Activated naive CD4-positive, alpha-beta T cell treated with anti-CD3 and anti-CD28 coated beads, Interleukin-2, amount 50 U/mL, for 24 hours (primary cell): ENCODE measurements at regions not wholly inside any gene's neighbourhood (a gene's known extent, or its start where the extent isn't known, plus 50 kb on each side); places are given as distances from the start of the nearest gene placed in this dataset.

Experiments
- H3K27ac Mint-ChIP-seq: one replicate; pipeline ENCODE4 v1.8.0; 2021; ENCODE audit warnings: mild to moderate bottlenecking, mixed read lengths
- H3K27me3 Mint-ChIP-seq: one replicate; pipeline ENCODE4 v1.8.0; 2021; ENCODE audit warnings: mixed read lengths
- H3K36me3 Mint-ChIP-seq: one replicate; pipeline ENCODE4 v1.8.0; 2021; ENCODE audit warnings: mixed read lengths
- H3K4me1 Mint-ChIP-seq: one replicate; pipeline ENCODE4 v1.8.0; 2021; ENCODE audit warnings: mixed read lengths
- H3K4me3 Mint-ChIP-seq: one replicate; pipeline ENCODE4 v1.8.0; 2021; ENCODE audit warnings: mild to moderate bottlenecking, mixed read lengths
- H3K9me3 Mint-ChIP-seq: one replicate; pipeline ENCODE4 v1.8.0; 2021; ENCODE audit warnings: mixed read lengths

GRCh38 chr18:40976050-40976449 is 979.0 kb upstream of the PIK3C3 start:
- Mint-ChIP-seq H3K4me3 (no peak overlapping the region), H3K36me3 (no peaks in the 10 kb centered on the region), H3K9me3 (peaks cover 17% of the 10 kb centered on the region), H3K27ac (no peak overlapping the region), H3K27me3 (no peaks in the 10 kb centered on the region), H3K4me1 (no peaks in the 10 kb centered on the region)

DNA sequence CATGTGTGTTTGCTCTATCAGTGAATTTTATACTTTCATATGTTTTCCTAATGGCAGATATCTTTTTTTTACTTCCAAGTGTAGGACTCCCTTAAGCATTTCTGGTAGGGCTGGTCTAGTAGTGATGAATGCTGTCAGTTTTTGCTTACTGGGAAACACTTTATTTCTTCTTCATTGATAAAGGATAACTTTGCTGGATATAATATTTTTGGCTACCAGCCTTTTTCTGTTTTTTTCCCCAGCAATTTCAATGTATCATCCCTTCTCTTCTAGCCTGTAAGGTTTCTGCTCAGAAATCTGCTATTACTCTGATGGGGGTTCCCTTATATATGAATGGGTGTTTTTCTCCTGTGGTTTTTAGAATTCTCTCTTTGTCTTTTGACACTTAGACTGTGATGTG is 980.6 kb upstream of the PIK3C3 start:
- H3K4me1 Mint-ChIP-seq = no peaks in the 10 kb centered on the region
- no peaks in the 10 kb centered on the region for H3K27me3 Mint-ChIP-seq
- no peak overlapping the region for H3K27ac Mint-ChIP-seq

GRCh38 chr18:40962784-40963183 is 992.2 kb upstream of the PIK3C3 start:
- H3K9me3 Mint-ChIP-seq = peaks cover 21% of the 10 kb centered on the region
- H3K4me3 Mint-ChIP-seq = no peak overlapping the region
- H3K4me1 Mint-ChIP-seq = no peaks in the 10 kb centered on the region
- H3K27ac Mint-ChIP-seq = no peak overlapping the region
- no peaks in the 10 kb centered on the region for H3K36me3 Mint-ChIP-seq
- H3K27me3 Mint-ChIP-seq = no peaks in the 10 kb centered on the region

More for the DNA sequence above, 980.6 kb upstream of the PIK3C3 start:
- H3K4me3 Mint-ChIP-seq = no peak overlapping the region
- H3K9me3 Mint-ChIP-seq = peaks cover 17% of the 10 kb centered on the region
- no peaks in the 10 kb centered on the region for H3K36me3 Mint-ChIP-seq

DNA sequence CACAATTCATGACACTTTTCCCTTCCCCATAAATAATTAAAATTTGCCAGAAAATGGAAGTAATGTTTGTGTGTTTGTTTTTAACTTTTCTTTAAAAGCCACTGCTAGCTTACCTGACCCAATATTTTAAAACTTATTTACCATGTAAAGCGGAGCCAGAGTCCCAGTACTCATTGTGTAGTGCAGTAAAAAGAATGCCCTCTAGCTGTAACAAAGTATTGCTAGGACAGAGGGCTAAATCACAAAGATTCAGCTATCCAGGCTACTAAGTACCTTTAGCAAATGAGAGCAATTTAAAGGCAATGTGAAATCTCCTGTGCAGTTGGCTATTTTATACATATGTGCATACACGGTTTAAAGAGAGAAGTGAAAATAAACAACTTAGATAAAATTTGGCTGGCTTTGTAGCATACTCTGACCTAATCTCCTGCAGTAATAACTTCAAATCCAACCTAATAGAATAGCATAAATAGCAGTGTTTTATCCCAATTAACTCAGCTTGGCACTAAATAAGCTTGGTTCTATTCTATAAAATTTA is 997.4 kb upstream of the PIK3C3 start:
- no peak overlapping the region for H3K4me3 Mint-ChIP-seq
- H3K9me3 Mint-ChIP-seq = peaks cover 5% of the 10 kb centered on the region
- H3K4me1 Mint-ChIP-seq = no peaks in the 10 kb centered on the region
- no peaks in the 10 kb centered on the region for H3K27me3 Mint-ChIP-seq
- no peak overlapping the region for H3K27ac Mint-ChIP-seq
- H3K36me3 Mint-ChIP-seq = no peaks in the 10 kb centered on the region

DNA sequence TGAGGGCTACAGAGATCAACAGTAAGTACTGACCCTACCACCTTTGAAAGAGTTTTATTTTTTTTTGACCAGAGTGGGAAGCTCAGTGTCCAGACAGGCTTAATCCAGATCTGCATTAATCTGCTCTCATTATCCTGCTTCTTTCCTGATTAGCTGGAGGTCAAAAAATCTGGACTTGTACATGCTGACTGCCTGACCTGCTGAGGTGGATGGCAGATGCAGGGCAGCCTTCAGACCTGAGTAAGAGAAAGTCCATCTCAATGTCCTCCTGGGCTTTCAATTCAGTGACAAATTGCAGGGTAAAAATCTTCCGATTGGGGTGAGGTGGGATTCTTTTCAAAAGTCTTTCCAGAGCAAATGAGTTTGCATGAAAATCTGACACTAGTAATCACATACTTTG is 998.8 kb upstream of the PIK3C3 start:
- H3K36me3 Mint-ChIP-seq = no peaks in the 10 kb centered on the region
- no peak overlapping the region for H3K4me3 Mint-ChIP-seq
- H3K9me3 Mint-ChIP-seq = peaks cover 7% of the 10 kb centered on the region
- H3K27ac Mint-ChIP-seq = no peak overlapping the region
- H3K4me1 Mint-ChIP-seq = no peaks in the 10 kb centered on the region
- no peaks in the 10 kb centered on the region for H3K27me3 Mint-ChIP-seq

DNA sequence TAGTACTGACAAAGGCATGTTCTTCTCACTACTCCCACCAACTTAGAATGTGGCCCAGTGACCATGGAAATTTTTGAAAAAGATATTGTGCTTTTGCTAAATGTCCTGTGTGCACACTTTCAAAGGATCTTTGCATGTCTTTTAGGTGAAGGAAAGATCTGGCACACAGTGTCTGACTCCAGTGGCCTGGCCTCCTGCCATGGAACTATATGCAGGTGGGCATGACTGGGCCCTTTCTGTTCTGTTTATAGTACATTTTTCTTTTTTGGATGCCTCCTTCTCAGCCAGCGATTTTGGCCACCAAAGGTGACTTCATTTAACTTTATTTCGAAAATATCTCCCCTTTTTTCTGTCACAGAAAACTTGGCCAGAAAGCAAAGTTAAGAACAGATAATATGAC is 999.7 kb upstream of the PIK3C3 start:
- H3K9me3 Mint-ChIP-seq = peaks cover 7% of the 10 kb centered on the region
- H3K4me1 Mint-ChIP-seq = no peaks in the 10 kb centered on the region
- H3K27me3 Mint-ChIP-seq = no peaks in the 10 kb centered on the region
- H3K36me3 Mint-ChIP-seq = no peaks in the 10 kb centered on the region
- no peak overlapping the region for H3K27ac Mint-ChIP-seq
- no peak overlapping the region for H3K4me3 Mint-ChIP-seq

- no peaks in the 10 kb centered on the region for H3K4me1 Mint-ChIP-seq
- no peak overlapping the region for H3K27ac Mint-ChIP-seq
- H3K36me3 Mint-ChIP-seq = peaks cover 1% of the 10 kb centered on the region
- H3K27me3 Mint-ChIP-seq = no peaks in the 10 kb centered on the region
- H3K4me3 Mint-ChIP-seq = no peak overlapping the region
- peaks cover 12% of the 10 kb centered on the region for H3K9me3 Mint-ChIP-seq
These were observed 1005.7 kb upstream of the PIK3C3 start for GRCh38 chr18:40949114-40949950.

GRCh38 chr18:40944576-40944975 is 1010.5 kb upstream of the PIK3C3 start:
- H3K4me1 Mint-ChIP-seq = no peaks in the 10 kb centered on the region
- H3K27ac Mint-ChIP-seq = no peak overlapping the region
- H3K27me3 Mint-ChIP-seq = no peaks in the 10 kb centered on the region
- peaks cover 10% of the 10 kb centered on the region for H3K9me3 Mint-ChIP-seq
- H3K4me3 Mint-ChIP-seq = no peak overlapping the region
- H3K36me3 Mint-ChIP-seq = peaks cover 1% of the 10 kb centered on the region

DNA sequence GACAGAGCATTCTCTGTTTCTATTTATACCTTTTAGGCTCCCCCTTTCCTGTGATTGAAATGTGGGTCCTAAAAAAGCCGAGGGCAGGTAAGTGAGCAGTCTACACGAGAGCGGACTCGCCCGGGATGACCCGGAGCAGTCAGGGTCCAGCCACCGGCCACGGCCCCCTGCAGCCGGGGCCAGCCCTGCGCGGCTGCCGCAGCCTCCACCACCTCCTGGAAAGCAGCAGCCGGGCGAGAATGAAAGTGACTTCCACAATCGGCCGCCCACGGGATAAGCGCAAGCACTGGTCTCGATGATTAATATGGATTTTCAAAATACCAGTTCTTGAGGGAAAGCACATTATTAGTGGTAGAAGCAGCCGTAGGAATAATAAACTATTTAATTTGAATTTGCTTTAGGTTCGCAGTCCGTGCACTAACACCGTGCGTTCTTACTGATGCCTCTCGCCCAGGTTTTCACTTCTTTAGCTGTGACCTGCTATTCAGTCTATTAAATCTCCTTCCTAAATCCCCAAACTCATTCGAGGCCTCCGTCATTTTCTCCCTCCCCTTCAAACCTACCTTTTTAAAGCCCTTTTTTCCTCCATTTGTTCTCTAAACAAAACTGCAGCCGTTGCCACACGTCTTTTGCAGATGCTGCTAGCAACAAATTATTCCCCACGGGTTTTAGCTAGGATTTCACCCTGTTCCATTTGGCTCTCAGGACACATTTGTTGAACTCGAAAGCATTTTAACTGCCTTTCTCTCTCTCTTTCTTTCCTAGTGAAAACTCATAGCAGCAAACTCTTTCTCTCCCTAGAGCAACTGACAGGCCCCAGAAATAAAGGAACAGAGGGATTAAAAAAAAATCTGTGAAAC is 1015.1 kb upstream of the PIK3C3 start:
- no peaks in the 10 kb centered on the region for H3K4me1 Mint-ChIP-seq
- no peak overlapping the region for H3K4me3 Mint-ChIP-seq
- no peak overlapping the region for H3K27ac Mint-ChIP-seq
- H3K36me3 Mint-ChIP-seq = no peaks in the 10 kb centered on the region
- H3K27me3 Mint-ChIP-seq = no peaks in the 10 kb centered on the region
- H3K9me3 Mint-ChIP-seq = peaks cover 9% of the 10 kb centered on the region

- H3K9me3 Mint-ChIP-seq = peaks cover 9% of the 10 kb centered on the region
- no peaks in the 10 kb centered on the region for H3K27me3 Mint-ChIP-seq
- no peaks in the 10 kb centered on the region for H3K4me1 Mint-ChIP-seq
- no peaks in the 10 kb centered on the region for H3K36me3 Mint-ChIP-seq
- no peak overlapping the region for H3K4me3 Mint-ChIP-seq
- no peak overlapping the region for H3K27ac Mint-ChIP-seq
These were observed 1016.4 kb upstream of the PIK3C3 start for GRCh38 chr18:40938615-40939014.

- Mint-ChIP-seq H3K36me3 (no peaks in the 10 kb centered on the region), H3K9me3 (peaks cover 4% of the 10 kb centered on the region), H3K27ac (no peak overlapping the region), H3K4me1 (no peaks in the 10 kb centered on the region), H3K27me3 (no peaks in the 10 kb centered on the region), H3K4me3 (no peak overlapping the region)
These were observed 1017.6 kb upstream of the PIK3C3 start for GRCh38 chr18:40937386-40937785.

DNA sequence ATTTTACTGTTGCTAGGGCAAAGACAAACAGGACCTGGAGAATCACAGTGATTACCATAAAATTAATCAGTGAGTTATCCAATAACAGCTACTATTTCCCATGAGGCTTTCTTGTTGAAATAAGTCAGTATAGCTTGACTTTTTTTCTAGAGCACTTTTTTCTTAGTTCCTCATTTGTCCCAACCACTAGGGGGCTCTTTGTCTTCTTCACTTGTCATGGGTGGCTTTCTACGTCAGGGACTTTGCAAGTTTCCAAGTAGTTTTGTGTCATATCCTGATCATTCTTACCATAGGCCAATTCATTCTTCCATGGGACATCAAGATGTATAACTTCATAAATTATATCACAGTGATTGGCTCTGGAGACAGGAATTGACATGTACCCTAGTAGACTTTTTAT is 1019.6 kb upstream of the PIK3C3 start:
- Mint-ChIP-seq H3K4me1 (no peaks in the 10 kb centered on the region), H3K27ac (no peak overlapping the region), H3K4me3 (no peak overlapping the region), H3K27me3 (no peaks in the 10 kb centered on the region), H3K9me3 (peaks cover 4% of the 10 kb centered on the region), H3K36me3 (no peaks in the 10 kb centered on the region)

DNA sequence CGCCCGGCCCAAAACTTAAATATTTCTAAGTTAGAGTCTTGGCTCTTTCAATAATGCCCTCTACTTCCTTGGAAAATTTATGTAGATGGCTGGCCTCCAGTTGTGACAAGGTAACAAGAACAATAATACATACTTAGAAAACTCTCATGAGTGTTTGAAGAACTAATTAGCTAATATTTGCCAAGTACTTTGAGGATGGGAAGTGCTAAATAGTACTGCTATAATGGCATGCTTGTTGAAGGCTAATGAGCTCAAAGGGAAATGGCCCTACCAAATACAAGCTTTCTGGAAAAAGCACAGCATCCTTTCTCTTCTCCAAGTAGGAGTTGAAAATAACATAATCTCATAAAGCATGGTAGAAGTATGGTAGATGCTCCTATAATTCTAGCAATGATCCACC is 1022.2 kb upstream of the PIK3C3 start:
- no peaks in the 10 kb centered on the region for H3K36me3 Mint-ChIP-seq
- H3K9me3 Mint-ChIP-seq = peaks cover 9% of the 10 kb centered on the region
- H3K27ac Mint-ChIP-seq = no peak overlapping the region
- H3K4me3 Mint-ChIP-seq = no peak overlapping the region
- H3K4me1 Mint-ChIP-seq = no peaks in the 10 kb centered on the region
- no peaks in the 10 kb centered on the region for H3K27me3 Mint-ChIP-seq

DNA sequence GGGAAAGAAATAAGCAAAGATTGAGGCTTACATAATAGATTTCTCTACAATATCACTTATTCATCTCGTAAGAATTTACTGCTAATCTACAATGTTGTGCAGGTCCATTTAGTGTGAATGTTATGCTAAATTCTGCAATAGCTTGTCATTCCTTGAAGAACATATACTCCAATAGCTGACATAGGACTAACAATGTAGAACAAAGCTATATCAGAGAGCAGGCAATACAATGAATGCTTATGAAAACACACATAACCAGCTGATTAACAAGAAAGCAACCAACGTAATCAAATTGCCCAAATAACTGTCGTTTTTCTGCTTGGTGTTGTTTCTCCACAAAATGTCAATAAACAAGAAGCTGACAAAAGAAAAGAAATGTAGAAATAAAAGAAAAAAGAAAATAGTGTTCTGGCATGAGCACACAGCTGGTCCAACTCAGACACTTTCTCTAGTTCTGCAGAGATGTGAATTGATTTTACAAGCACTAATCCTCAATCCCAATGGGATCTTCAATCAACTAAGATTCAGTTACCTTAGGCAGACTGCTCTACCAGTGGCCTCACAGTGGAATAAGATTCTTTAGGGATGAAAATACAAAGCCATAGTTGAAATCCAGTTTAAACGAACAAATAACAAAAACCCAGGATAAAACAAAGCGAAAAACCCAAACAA is 1024.7 kb upstream of the PIK3C3 start:
- H3K27ac Mint-ChIP-seq = no peak overlapping the region
- no peaks in the 10 kb centered on the region for H3K4me1 Mint-ChIP-seq
- H3K4me3 Mint-ChIP-seq = no peak overlapping the region
- peaks cover 5% of the 10 kb centered on the region for H3K9me3 Mint-ChIP-seq
- H3K27me3 Mint-ChIP-seq = no peaks in the 10 kb centered on the region
- no peaks in the 10 kb centered on the region for H3K36me3 Mint-ChIP-seq

DNA sequence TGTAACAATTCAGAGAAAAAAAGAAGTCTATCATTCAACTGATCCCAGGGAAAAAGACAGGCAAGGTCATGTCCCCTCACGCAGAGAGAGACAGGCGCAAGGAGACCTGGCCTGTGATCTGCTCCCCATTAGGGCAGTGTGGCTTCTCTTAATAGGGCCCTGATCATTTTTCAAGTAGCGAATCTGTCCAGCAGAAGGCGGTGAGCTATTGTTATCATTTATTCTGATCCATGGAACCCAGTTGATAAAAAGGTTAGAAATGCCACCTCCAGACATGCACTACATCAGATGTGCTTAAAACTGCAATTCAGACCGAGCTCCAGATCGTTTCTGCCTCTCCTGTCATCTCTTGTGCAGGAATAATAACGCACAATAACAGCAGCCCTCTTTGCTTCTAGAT is 1025.6 kb upstream of the PIK3C3 start:
- H3K9me3 Mint-ChIP-seq = peaks cover 5% of the 10 kb centered on the region
- H3K4me3 Mint-ChIP-seq = no peak overlapping the region
- no peak overlapping the region for H3K27ac Mint-ChIP-seq
- H3K27me3 Mint-ChIP-seq = no peaks in the 10 kb centered on the region
- H3K4me1 Mint-ChIP-seq = no peaks in the 10 kb centered on the region
- no peaks in the 10 kb centered on the region for H3K36me3 Mint-ChIP-seq
